ENCODE measurements at regions not wholly inside any gene's neighbourhood (a gene's known extent, or its start where the extent isn't known, plus 50 kb on each side); places are given as distances from the start of the nearest gene placed in this dataset.

DNA sequence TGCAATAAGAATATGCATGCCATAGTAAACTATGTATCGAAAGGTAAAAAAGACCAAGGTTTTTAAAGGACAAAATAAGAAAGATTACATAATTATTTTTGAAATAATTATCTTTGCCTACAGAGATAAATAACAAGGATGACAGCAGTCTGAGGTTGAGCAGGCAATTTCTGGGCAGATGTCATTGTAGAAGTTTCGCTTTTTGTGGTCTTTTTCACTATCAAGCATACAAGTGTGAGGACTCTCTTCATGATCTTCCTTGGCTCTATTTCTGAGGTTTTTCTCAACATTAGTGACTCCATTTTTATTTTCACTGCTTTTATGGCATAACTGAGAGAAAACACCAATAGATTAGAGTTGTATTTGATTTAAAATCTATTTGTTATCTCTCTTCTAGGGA, 1337.9 kb upstream of the EPHA6 start:
- DNase-seq (ENCODE audit: low read depth): no peak
- H3K4me3 ChIP-seq (ENCODE audit: low read length): no peak overlapping the region
- TF ChIP-seq, protein P1, sequence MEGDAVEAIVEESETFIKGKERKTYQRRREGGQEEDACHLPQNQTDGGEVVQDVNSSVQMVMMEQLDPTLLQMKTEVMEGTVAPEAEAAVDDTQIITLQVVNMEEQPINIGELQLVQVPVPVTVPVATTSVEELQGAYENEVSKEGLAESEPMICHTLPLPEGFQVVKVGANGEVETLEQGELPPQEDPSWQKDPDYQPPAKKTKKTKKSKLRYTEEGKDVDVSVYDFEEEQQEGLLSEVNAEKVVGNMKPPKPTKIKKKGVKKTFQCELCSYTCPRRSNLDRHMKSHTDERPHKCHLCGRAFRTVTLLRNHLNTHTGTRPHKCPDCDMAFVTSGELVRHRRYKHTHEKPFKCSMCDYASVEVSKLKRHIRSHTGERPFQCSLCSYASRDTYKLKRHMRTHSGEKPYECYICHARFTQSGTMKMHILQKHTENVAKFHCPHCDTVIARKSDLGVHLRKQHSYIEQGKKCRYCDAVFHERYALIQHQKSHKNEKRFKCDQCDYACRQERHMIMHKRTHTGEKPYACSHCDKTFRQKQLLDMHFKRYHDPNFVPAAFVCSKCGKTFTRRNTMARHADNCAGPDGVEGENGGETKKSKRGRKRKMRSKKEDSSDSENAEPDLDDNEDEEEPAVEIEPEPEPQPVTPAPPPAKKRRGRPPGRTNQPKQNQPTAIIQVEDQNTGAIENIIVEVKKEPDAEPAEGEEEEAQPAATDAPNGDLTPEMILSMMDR (IDR thresholded peaks at IDR 0.05; ENCODE audit: insufficient read depth, low read depth, low read length, missing control alignments): no peak

GRCh38 chr3:95506174-95506573, 1308.2 kb upstream of the EPHA6 start:
- no peak overlapping the region for H3K4me3 ChIP-seq (ENCODE audit: low read length)
- DNase-seq (ENCODE audit: low read depth): no peak
- TF ChIP-seq, protein P1 (IDR thresholded peaks at IDR 0.05; ENCODE audit: insufficient read depth, low read depth, low read length, missing control alignments): no peak

GRCh38 chr3:95508124-95508523, 1306.3 kb upstream of the EPHA6 start:
- no peak overlapping the region for H3K4me3 ChIP-seq (ENCODE audit: low read length)
- TF ChIP-seq, protein P1 (IDR thresholded peaks at IDR 0.05; ENCODE audit: insufficient read depth, low read depth, low read length, missing control alignments): no peak
- no peak for DNase-seq (ENCODE audit: low read depth)

DNA sequence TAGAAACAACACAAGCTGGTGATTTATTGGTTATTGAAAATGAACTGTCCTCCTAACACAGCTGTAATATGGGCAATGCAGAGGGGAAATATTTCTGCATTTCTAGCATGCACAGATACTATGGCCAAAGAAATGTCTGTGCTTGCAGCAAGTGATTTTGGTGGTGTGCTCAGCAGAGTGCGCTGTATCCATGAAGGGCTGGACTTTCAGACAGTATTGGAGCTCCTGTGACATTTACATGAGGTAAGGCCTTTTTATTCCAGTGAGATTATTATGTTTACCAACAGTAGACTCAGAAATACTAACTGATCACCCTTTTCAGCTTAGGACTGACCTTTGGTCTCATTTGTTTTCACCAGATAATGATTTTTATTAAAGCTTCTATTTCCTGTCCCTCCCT, 1302.6 kb upstream of the EPHA6 start:
- TF ChIP-seq, protein P1 (IDR thresholded peaks at IDR 0.05; ENCODE audit: insufficient read depth, low read depth, low read length, missing control alignments): no peak
- no peak for DNase-seq (ENCODE audit: low read depth)
- no peak overlapping the region for H3K4me3 ChIP-seq (ENCODE audit: low read length)

- H3K4me3 ChIP-seq (ENCODE audit: low read length): no peak overlapping the region
- TF ChIP-seq, protein P1 (IDR thresholded peaks at IDR 0.05; ENCODE audit: insufficient read depth, low read depth, low read length, missing control alignments): no peak
- DNase-seq (ENCODE audit: low read depth): no peak
Measured at GRCh38 chr3:95514260-95514659, 1300.1 kb upstream of the EPHA6 start.

GRCh38 chr3:95521396-95521795, 1293.0 kb upstream of the EPHA6 start:
- H3K4me3 ChIP-seq (ENCODE audit: low read length): no peak overlapping the region
- DNase-seq (ENCODE audit: low read depth): no peak
- TF ChIP-seq, protein P1 (IDR thresholded peaks at IDR 0.05; ENCODE audit: insufficient read depth, low read depth, low read length, missing control alignments): no peak

GRCh38 chr3:95522449-95522848, 1291.9 kb upstream of the EPHA6 start:
- TF ChIP-seq, protein P1 (IDR thresholded peaks at IDR 0.05; ENCODE audit: insufficient read depth, low read depth, low read length, missing control alignments): no peak
- H3K4me3 ChIP-seq (ENCODE audit: low read length): no peak overlapping the region
- DNase-seq (ENCODE audit: low read depth): no peak

Measured in epithelial cell of esophagus (primary cell).